H9 (cell line): ENCODE measurements at regions not wholly inside any gene's neighbourhood (a gene's known extent, or its start where the extent isn't known, plus 50 kb on each side); places are given as distances from the start of the nearest gene placed in this dataset.

Experiments used
- DNase-seq: peaks from one replicate; pipeline ENCODE4 v3.0.0-alpha.2; 2017
- H2AFZ ChIP-seq: one replicate; pipeline ENCODE4 v1.6.1; 2013; ENCODE audit warnings: mild to moderate bottlenecking, low read length, control low read depth, moderate library complexity
- H2AK5ac ChIP-seq: 2 replicates; pipeline ENCODE4 v1.6.1; 2013; ENCODE audit warnings: low read length, control low read depth, mixed read lengths; ENCODE audit not compliant: insufficient read length
- H2BK120ac ChIP-seq: one replicate; pipeline ENCODE4 v1.6.1; 2013; ENCODE audit warnings: low read depth, mild to moderate bottlenecking, low read length, control low read depth, inconsistent platforms; ENCODE audit not compliant: poor library complexity, severe bottlenecking
- H2BK12ac ChIP-seq: 2 replicates; pipeline ENCODE4 v1.6.1; 2013; ENCODE audit warnings: low read length, control low read depth, mixed read lengths, low read depth; ENCODE audit not compliant: insufficient read length
- H2BK15ac ChIP-seq: 2 replicates; pipeline ENCODE4 v1.6.1; 2013; ENCODE audit warnings: low read depth, low read length, control low read depth
- H2BK20ac ChIP-seq: one replicate; pipeline ENCODE4 v1.6.1; 2013; ENCODE audit warnings: low read depth, mild to moderate bottlenecking, low read length, control low read depth, inconsistent platforms; ENCODE audit not compliant: poor library complexity, severe bottlenecking
- H2BK5ac ChIP-seq: 2 replicates; pipeline ENCODE4 v1.6.1; 2013; ENCODE audit warnings: low read length, control low read depth, mixed read lengths; ENCODE audit not compliant: insufficient read length
- H3K14ac ChIP-seq: 2 replicates; pipeline ENCODE4 v1.6.1; 2013; ENCODE audit warnings: low read length, control low read depth; ENCODE audit not compliant: insufficient read depth
- H3K18ac ChIP-seq: 2 replicates; pipeline ENCODE4 v1.6.1; 2013; ENCODE audit warnings: low read depth, mild to moderate bottlenecking, mixed read lengths, low read length, control low read depth; ENCODE audit not compliant: insufficient read length
- H3K23ac ChIP-seq: 2 replicates; pipeline ENCODE4 v1.6.1; 2013; ENCODE audit warnings: low read length, control low read depth, mixed read lengths, low read depth; ENCODE audit not compliant: insufficient read length
- H3K23me2 ChIP-seq: 2 replicates; pipeline ENCODE4 v1.6.1; 2013; ENCODE audit warnings: low read depth, mild to moderate bottlenecking, mixed read lengths, low read length, control low read depth; ENCODE audit not compliant: insufficient read length, poor library complexity, severe bottlenecking
- H3K27ac ChIP-seq: 2 replicates; pipeline ENCODE4 v1.5.1; 2013; ENCODE audit warnings: low read length, control low read depth, mixed read lengths, low read depth; ENCODE audit not compliant: insufficient read length
- H3K27me3 ChIP-seq: 2 replicates; pipeline ENCODE4 v1.6.1; 2013; ENCODE audit warnings: low read length, control low read depth, inconsistent platforms; ENCODE audit not compliant: insufficient read depth
- H3K4ac ChIP-seq: 2 replicates; pipeline ENCODE4 v1.6.1; 2013; ENCODE audit warnings: low read depth, mild to moderate bottlenecking, control low read depth, inconsistent platforms, low read length, moderate library complexity
- H3K4me1 ChIP-seq: 2 replicates; pipeline ENCODE4 v1.6.1; 2013; ENCODE audit warnings: low read length, control low read depth, inconsistent platforms; ENCODE audit not compliant: insufficient read depth
- H3K4me2 ChIP-seq: 2 replicates; pipeline ENCODE4 v1.6.1; 2013; ENCODE audit warnings: low read length, control low read depth, mixed read lengths; ENCODE audit not compliant: insufficient read length, insufficient read depth
- H3K56ac ChIP-seq: 2 replicates; pipeline ENCODE4 v1.6.1; 2013; ENCODE audit warnings: low read depth, mild to moderate bottlenecking, mixed read lengths, low read length, control low read depth; ENCODE audit not compliant: insufficient read length
- H3K79me1 ChIP-seq: 2 replicates; pipeline ENCODE4 v1.6.1; 2013; ENCODE audit warnings: low read depth, mild to moderate bottlenecking, moderate library complexity, low read length, control low read depth, inconsistent platforms; ENCODE audit not compliant: insufficient read depth, poor library complexity, severe bottlenecking
- H3K79me2 ChIP-seq: 2 replicates; pipeline ENCODE4 v1.6.1; 2013; ENCODE audit warnings: low read length, control low read depth, inconsistent platforms; ENCODE audit not compliant: insufficient read depth
- H3K9ac ChIP-seq: 2 replicates; pipeline ENCODE4 v1.6.1; 2013; ENCODE audit warnings: low read length, control low read depth, mixed read lengths; ENCODE audit not compliant: insufficient read length; ENCODE audit errors: extremely low read depth
- H3K9me3 ChIP-seq: one replicate; pipeline ENCODE4 v1.6.1; 2013; ENCODE audit warnings: low read depth, low read length, inconsistent platforms; ENCODE audit not compliant: control insufficient read depth
- H3T11ph ChIP-seq: one replicate; pipeline ENCODE4 v1.6.1; 2013; ENCODE audit warnings: mild to moderate bottlenecking, low read length, control low read depth, inconsistent platforms
- H4K20me1 ChIP-seq: one replicate; pipeline ENCODE4 v1.6.1; 2013; ENCODE audit not compliant: control insufficient read depth, insufficient read length, insufficient read depth
- H4K5ac ChIP-seq: 2 replicates; pipeline ENCODE4 v1.6.1; 2013; ENCODE audit warnings: low read depth, mild to moderate bottlenecking, mixed read lengths, low read length, control low read depth; ENCODE audit not compliant: insufficient read length
- H4K8ac ChIP-seq: replicated peaks from 2 replicates; pipeline ENCODE4 v1.6.1; 2013; ENCODE audit warnings: low read length, control low read depth, mixed read lengths, low read depth; ENCODE audit not compliant: insufficient read length
- H4K91ac ChIP-seq: 2 replicates; pipeline ENCODE4 v1.6.1; 2013; ENCODE audit warnings: low read depth, mild to moderate bottlenecking, moderate library complexity, mixed read lengths, low read length, control low read depth; ENCODE audit not compliant: insufficient read length
- H3K27ac Mint-ChIP-seq, 3 experiments: 2 replicates in 2 of 3; 3 replicates in 1 of 3; pipeline ENCODE4 v1.8.0; 2020 to 2021; ENCODE audit warnings: mixed read lengths in 3 of 3, mild to moderate bottlenecking in 1 of 3, moderate library complexity in 1 of 3
- H3K27me3 Mint-ChIP-seq: 2 replicates; pipeline ENCODE4 v1.8.0; 2021; ENCODE audit warnings: low read depth, mild to moderate bottlenecking, moderate library complexity, mixed read lengths
- H3K36me3 Mint-ChIP-seq, 3 experiments: 2 replicates in 2 of 3; 3 replicates in 1 of 3; pipeline ENCODE4 v1.8.0; 2020 to 2021; ENCODE audit warnings: low read depth in 3 of 3, mixed read lengths in 3 of 3; ENCODE audit not compliant: insufficient read depth in 1 of 3
- H3K4me1 Mint-ChIP-seq, 2 experiments: 2 replicates each; pipeline ENCODE4 v1.8.0; 2020; ENCODE audit warnings: mixed read lengths in 2 of 2
- H3K4me3 Mint-ChIP-seq, 2 experiments: 2 replicates in 1 of 2; 3 replicates in 1 of 2; pipeline ENCODE4 v1.8.0; 2020 to 2021; ENCODE audit warnings: mild to moderate bottlenecking in 2 of 2, mixed read lengths in 2 of 2, moderate library complexity in 1 of 2
- H3K9me3 Mint-ChIP-seq, 2 experiments: 2 replicates in 1 of 2; 3 replicates in 1 of 2; pipeline ENCODE4 v1.8.0; 2020; ENCODE audit warnings: mild to moderate bottlenecking in 2 of 2, mixed read lengths in 2 of 2, moderate library complexity in 1 of 2
- WGBS: extraction: QIAGEN DNeasy Blood & Tissue Kit; methylation state at CpG from one replicate; pipeline ENCODE4 v1.1.7; 2013; ENCODE audit warnings: missing lambda C conversion rate, low lambda C conversion rate, mixed read lengths; ENCODE audit not compliant: insufficient read length; ENCODE audit errors: extremely low coverage; 5-methylcytosine and 5-hydroxymethylcytosine counted together
- TF ChIP-seq, protein P1 (sequence below): fragments of 200-600 bp; sonication (generic); conservative IDR thresholded peaks from 3 replicates; pipeline ENCODE4 v1.8.0; 2021; ENCODE audit warnings: antibody characterized with exemption, mild to moderate bottlenecking

DNA sequence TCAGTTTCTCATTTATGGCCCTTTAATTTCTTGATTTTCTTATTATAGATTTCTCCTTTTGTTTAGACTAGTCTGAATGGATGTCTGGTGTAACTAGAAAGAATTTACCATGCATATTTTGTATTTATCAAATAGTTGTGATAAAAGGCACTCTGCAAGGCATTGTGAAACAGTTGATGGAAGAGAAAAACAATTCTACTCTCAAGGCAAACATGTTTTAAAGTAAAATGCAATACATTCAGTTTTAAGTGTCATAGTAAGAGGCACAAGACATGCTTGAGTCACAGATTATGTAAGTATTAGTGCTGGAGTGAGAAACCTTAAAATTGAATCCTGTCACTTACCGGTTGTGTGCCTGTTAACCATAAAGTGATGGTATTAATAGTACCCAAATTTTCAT lies 283.3 kb upstream of the DKK2 start:
- Histone ChIP-seq H4K5ac (no peak overlapping the region), H4K8ac (no peak overlapping the region), H4K20me1 (no peaks in the 10 kb centered on the region), H3K27ac (no peak overlapping the region), H3K4ac (no peak overlapping the region), H4K91ac (no peak overlapping the region), H3K27me3 (no peaks in the 10 kb centered on the region), H2BK5ac (no peak overlapping the region), H3K56ac (no peak overlapping the region), H2BK120ac (no peak overlapping the region), H3K4me1 (no peaks in the 10 kb centered on the region), H3K79me2 (no peaks in the 10 kb centered on the region), H3K18ac (no peak overlapping the region), H2AK5ac (no peak overlapping the region), H3K9me3 (no peaks in the 10 kb centered on the region), H3T11ph (no peak overlapping the region), H3K14ac (no peak overlapping the region), H3K23ac (no peak overlapping the region), H3K9ac (no peak overlapping the region), H2BK20ac (no peak overlapping the region), H3K23me2 (no peaks in the 10 kb centered on the region), H3K4me2 (no peak overlapping the region), H2AFZ (no peak overlapping the region), H2BK15ac (no peak overlapping the region), H2BK12ac (no peak overlapping the region), H3K79me1 (no peaks in the 10 kb centered on the region)
- H3K36me3 Mint-ChIP-seq, result no peaks in the 10 kb centered on the region; a peak in 1 of 7 replicates
- no peaks in the 10 kb centered on the region for H3K4me1 Mint-ChIP-seq
- no peak overlapping the region for H3K4me3 Mint-ChIP-seq
- peaks cover 2 to 4% of the 10 kb centered on the region in 2 experiments; a peak in 2 of 5 replicates for H3K9me3 Mint-ChIP-seq
- H3K27ac Mint-ChIP-seq, result no peak overlapping the region
- TF ChIP-seq, protein P1, sequence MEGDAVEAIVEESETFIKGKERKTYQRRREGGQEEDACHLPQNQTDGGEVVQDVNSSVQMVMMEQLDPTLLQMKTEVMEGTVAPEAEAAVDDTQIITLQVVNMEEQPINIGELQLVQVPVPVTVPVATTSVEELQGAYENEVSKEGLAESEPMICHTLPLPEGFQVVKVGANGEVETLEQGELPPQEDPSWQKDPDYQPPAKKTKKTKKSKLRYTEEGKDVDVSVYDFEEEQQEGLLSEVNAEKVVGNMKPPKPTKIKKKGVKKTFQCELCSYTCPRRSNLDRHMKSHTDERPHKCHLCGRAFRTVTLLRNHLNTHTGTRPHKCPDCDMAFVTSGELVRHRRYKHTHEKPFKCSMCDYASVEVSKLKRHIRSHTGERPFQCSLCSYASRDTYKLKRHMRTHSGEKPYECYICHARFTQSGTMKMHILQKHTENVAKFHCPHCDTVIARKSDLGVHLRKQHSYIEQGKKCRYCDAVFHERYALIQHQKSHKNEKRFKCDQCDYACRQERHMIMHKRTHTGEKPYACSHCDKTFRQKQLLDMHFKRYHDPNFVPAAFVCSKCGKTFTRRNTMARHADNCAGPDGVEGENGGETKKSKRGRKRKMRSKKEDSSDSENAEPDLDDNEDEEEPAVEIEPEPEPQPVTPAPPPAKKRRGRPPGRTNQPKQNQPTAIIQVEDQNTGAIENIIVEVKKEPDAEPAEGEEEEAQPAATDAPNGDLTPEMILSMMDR, result no peak
- H3K27me3 Mint-ChIP-seq, result no peaks in the 10 kb centered on the region
- WGBS, result no CpG with 5 or more reads among the region's 1 CpG
- no peak for DNase-seq
